Skeletal muscle satellite cell (primary cell): ENCODE measurements at regions not wholly inside any gene's neighbourhood (a gene's known extent, or its start where the extent isn't known, plus 50 kb on each side); places are given as distances from the start of the nearest gene placed in this dataset.
"Not testable (repeated sequence)": the region's sequence is repeated elsewhere in the genome, so short reads cannot be mapped to it uniquely, and the experiment has no call there.

Experiments
- H3K27me3 ChIP-seq: 2 replicates; pipeline ENCODE4 v1.7.0; 2013; ENCODE audit warnings: low read length; ENCODE audit not compliant: control insufficient read depth, insufficient read depth
- H3K36me3 ChIP-seq: 2 replicates; pipeline ENCODE4 v1.7.0; 2013; ENCODE audit warnings: mild to moderate bottlenecking, control low read depth, low read length; ENCODE audit not compliant: insufficient read depth
- H3K4me1 ChIP-seq: 2 replicates; pipeline ENCODE4 v1.7.0; 2013; ENCODE audit warnings: low read length; ENCODE audit not compliant: control insufficient read depth, insufficient read depth
- H3K4me2 ChIP-seq: 2 replicates; pipeline ENCODE4 v1.7.0; 2013; ENCODE audit warnings: mild to moderate bottlenecking, low read length
- H3K4me3 ChIP-seq: 2 replicates; pipeline ENCODE4 v1.7.0; 2013; ENCODE audit warnings: low read length
- H3K9ac ChIP-seq: 2 replicates; pipeline ENCODE4 v1.7.0; 2013; ENCODE audit warnings: mild to moderate bottlenecking, low read depth, low read length, moderate library complexity
- H3K9me3 ChIP-seq: replicated peaks from 2 replicates; pipeline ENCODE4 v1.7.0; 2013; ENCODE audit warnings: mild to moderate bottlenecking, control low read depth, low read length

- Histone ChIP-seq H3K4me3 (no peak overlapping the region), H3K4me2 (no peak overlapping the region), H3K9me3 (peaks cover 4% of the 10 kb centered on the region), H3K4me1 (no peaks in the 10 kb centered on the region), H3K36me3 (no peaks in the 10 kb centered on the region), H3K27me3 (no peaks in the 10 kb centered on the region), H3K9ac (no peak overlapping the region)
These were observed 295.2 kb upstream of the PFKP start for GRCh38 chr10:2772135-2772534.

DNA sequence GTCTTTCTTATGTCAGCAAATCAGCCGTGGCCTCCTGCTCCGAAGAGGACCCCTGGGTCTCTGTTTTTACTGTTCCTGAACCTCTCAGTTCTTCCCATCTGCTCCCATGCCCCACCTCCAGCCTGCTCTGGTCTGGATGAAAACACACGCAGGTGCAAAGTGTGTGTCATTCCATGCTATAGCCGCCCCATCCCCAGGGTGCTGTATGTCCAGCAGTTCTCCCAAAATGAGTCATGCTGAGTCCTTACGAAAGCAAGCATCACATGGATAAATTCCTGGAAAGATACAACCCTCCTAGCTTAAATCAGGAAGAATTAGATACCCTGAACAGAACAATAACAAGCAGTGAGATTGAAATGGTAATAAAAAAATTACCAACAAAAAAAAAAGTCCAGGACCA lies 300.1 kb upstream of the PFKP start:
- H3K27me3 ChIP-seq, H3K9me3 ChIP-seq: not testable (repeated sequence)

GRCh38 chr10:2761971-2762370 lies 305.4 kb upstream of the PFKP start:
- no peaks in the 10 kb centered on the region for H3K4me1 ChIP-seq
- H3K4me3 ChIP-seq: no peak overlapping the region
- no peaks in the 10 kb centered on the region for H3K36me3 ChIP-seq
- no peak overlapping the region for H3K9ac ChIP-seq
- H3K27me3 ChIP-seq: no peaks in the 10 kb centered on the region
- peaks cover 11% of the 10 kb centered on the region for H3K9me3 ChIP-seq
- no peak overlapping the region for H3K4me2 ChIP-seq

More for the DNA sequence above, 300.1 kb upstream of the PFKP start:
- not testable (repeated sequence) for H3K36me3 ChIP-seq, H3K4me2 ChIP-seq, H3K9ac ChIP-seq, H3K4me3 ChIP-seq, H3K4me1 ChIP-seq

GRCh38 chr10:2761311-2761710 lies 306.0 kb upstream of the PFKP start:
- Histone ChIP-seq H3K4me3 (no peak overlapping the region), H3K36me3 (no peaks in the 10 kb centered on the region), H3K4me1 (no peaks in the 10 kb centered on the region), H3K4me2 (no peak overlapping the region), H3K27me3 (no peaks in the 10 kb centered on the region), H3K9me3 (peaks cover 11% of the 10 kb centered on the region), H3K9ac (no peak overlapping the region)

DNA sequence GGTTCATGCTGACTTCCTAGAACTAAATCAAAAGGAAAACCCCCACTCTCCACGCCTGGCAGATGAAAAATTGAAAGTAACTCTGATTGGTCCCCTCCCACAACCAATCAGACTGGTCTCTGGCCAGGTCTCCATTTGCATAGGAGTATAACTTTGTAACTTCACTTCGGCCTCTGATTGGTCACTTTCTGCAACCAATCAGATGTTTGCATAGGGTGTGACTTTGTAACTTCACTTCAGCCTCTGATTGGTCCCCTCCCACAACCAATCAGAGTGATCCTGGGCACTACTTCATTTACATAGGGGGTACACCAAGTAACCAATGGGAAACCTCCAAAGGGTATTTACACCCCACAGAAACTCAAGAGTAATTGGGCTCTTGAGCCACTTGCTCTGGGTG lies 306.6 kb upstream of the PFKP start:
- no peaks in the 10 kb centered on the region for H3K27me3 ChIP-seq
- peaks cover 14% of the 10 kb centered on the region for H3K9me3 ChIP-seq
- no peaks in the 10 kb centered on the region for H3K36me3 ChIP-seq
- no peaks in the 10 kb centered on the region for H3K4me1 ChIP-seq
- H3K9ac ChIP-seq: no peak overlapping the region
- no peak overlapping the region for H3K4me3 ChIP-seq
- H3K4me2 ChIP-seq: no peak overlapping the region

DNA sequence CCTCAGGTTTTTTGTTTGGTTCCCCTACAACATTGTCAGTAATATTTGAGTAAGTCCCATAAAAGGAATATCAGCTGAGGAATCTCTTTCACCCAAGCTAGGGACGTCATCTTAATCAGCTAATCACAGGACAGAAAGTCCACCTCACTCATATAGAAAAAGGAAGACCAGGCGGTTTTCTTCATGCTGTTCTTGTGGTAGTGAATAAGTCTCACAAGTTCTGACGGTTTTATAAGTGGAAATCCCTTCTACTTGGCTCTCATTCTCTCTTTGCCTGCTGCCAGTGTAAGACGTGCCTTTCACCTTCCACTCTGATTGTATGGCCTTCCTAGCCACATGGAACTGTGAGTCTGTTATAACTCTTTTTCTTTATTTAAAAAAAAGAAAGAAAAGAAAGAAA lies 308.1 kb upstream of the PFKP start:
- Histone ChIP-seq H3K9me3 (peaks cover 17% of the 10 kb centered on the region), H3K9ac (no peak overlapping the region), H3K27me3 (no peaks in the 10 kb centered on the region), H3K4me2 (no peak overlapping the region), H3K4me1 (no peaks in the 10 kb centered on the region), H3K36me3 (no peaks in the 10 kb centered on the region), H3K4me3 (no peak overlapping the region)

- no peak overlapping the region for H3K9ac ChIP-seq
- H3K4me1 ChIP-seq: no peaks in the 10 kb centered on the region
- H3K36me3 ChIP-seq: no peaks in the 10 kb centered on the region
These were observed 312.4 kb upstream of the PFKP start for GRCh38 chr10:2754943-2755342.

DNA sequence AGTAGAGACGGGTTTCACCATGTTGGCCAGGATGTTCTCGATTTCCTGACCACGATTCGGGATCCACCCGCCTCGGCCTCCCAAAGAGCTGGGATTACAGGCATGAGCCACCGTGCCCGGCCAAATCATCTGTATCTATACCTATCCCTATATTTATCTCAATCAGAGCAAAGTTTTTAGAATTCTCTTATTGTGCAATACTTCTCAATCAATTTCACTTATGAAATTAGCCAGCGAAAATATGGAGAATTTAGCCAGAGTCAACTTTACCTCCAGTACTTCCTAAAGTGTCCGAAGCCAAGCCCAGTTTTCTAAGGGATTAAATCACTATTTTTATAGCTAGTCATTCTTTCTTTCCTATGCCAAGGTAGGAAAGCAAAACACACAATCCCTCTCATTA lies 319.1 kb upstream of the PFKP start:
- Histone ChIP-seq H3K36me3 (no peaks in the 10 kb centered on the region), H3K9me3 (no peaks in the 10 kb centered on the region), H3K27me3 (no peaks in the 10 kb centered on the region), H3K9ac (no peak overlapping the region), H3K4me2 (no peak overlapping the region), H3K4me1 (no peaks in the 10 kb centered on the region), H3K4me3 (no peak overlapping the region)

More at GRCh38 chr10:2754943-2755342, 312.4 kb upstream of the PFKP start:
- no peaks in the 10 kb centered on the region for H3K27me3 ChIP-seq
- H3K4me3 ChIP-seq: no peak overlapping the region
- H3K9me3 ChIP-seq: peaks cover 6% of the 10 kb centered on the region
- no peak overlapping the region for H3K4me2 ChIP-seq

GRCh38 chr10:2746638-2747037 lies 320.7 kb upstream of the PFKP start:
- H3K9me3 ChIP-seq: no peaks in the 10 kb centered on the region
- no peak overlapping the region for H3K9ac ChIP-seq
- H3K36me3 ChIP-seq: no peaks in the 10 kb centered on the region
- no peaks in the 10 kb centered on the region for H3K27me3 ChIP-seq
- H3K4me2 ChIP-seq: no peak overlapping the region
- no peak overlapping the region for H3K4me3 ChIP-seq
- no peaks in the 10 kb centered on the region for H3K4me1 ChIP-seq

DNA sequence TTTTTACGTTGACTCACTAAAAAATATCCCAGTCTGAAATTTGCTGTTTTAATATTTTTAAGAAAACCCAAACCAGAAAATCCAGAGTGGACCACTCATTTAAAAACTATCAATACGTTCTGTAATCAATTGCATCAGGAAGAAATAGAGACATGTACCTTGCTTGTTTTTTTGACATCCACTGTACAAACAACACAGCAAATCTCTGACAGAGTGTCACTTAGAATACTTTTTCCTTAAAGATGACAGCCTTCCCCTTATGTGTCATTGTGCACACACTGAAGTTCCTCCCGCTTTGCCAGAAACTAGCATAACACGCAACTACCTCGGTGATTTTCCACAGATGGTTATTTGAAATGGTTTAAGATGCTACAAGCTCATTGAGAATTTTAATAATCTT lies 321.7 kb upstream of the PFKP start:
- Histone ChIP-seq H3K4me2 (no peak overlapping the region), H3K27me3 (no peaks in the 10 kb centered on the region), H3K9ac (no peak overlapping the region), H3K36me3 (no peaks in the 10 kb centered on the region), H3K9me3 (no peaks in the 10 kb centered on the region), H3K4me1 (no peaks in the 10 kb centered on the region), H3K4me3 (no peak overlapping the region)

GRCh38 chr10:2744547-2745200 lies 322.7 kb upstream of the PFKP start:
- no peak overlapping the region for H3K9ac ChIP-seq
- H3K36me3 ChIP-seq: no peaks in the 10 kb centered on the region
- no peaks in the 10 kb centered on the region for H3K27me3 ChIP-seq
- H3K4me2 ChIP-seq: no peak overlapping the region
- H3K4me1 ChIP-seq: no peaks in the 10 kb centered on the region
- H3K4me3 ChIP-seq: no peak overlapping the region
- no peaks in the 10 kb centered on the region for H3K9me3 ChIP-seq

GRCh38 chr10:2734603-2735002 lies 332.7 kb upstream of the PFKP start:
- Histone ChIP-seq H3K27me3 (no peaks in the 10 kb centered on the region), H3K4me2 (no peak overlapping the region), H3K9me3 (peaks cover 4% of the 10 kb centered on the region), H3K36me3 (no peaks in the 10 kb centered on the region), H3K9ac (no peak overlapping the region), H3K4me1 (no peaks in the 10 kb centered on the region), H3K4me3 (no peak overlapping the region)
